Tibial nerve (tissue), 4 donors: ENCODE measurements at regions not wholly inside any gene's neighbourhood (a gene's known extent, or its start where the extent isn't known, plus 50 kb on each side); places are given as distances from the start of the nearest gene placed in this dataset.

ENCODE experiments used
- CTCF ChIP-seq, 5 experiments: fragments of 200-600 bp in 3 of 5; fragments of 450-650 bp in 2 of 5; sonication (generic) in 3 of 5; IDR thresholded peaks; one replicate each; pipeline ENCODE4 v1.5.1; 2016 to 2019; ENCODE audit warnings: antibody characterized with exemption in 5 of 5, mild to moderate bottlenecking in 3 of 5, moderate library complexity in 2 of 5
- EP300 ChIP-seq, 2 donors: sonication (generic); formaldehyde crosslinking; IDR thresholded peaks; one replicate each; pipeline ENCODE4 v1.6.1; 2017; ENCODE audit warnings: antibody characterized with exemption in 2 of 2, mild to moderate bottlenecking in 1 of 2
- POLR2A ChIP-seq, 2 donors: fragments of 450-650 bp; IDR thresholded peaks; one replicate each; pipeline ENCODE4 v1.6.1; 2017; ENCODE audit warnings: antibody characterized with exemption in 2 of 2, mild to moderate bottlenecking in 2 of 2, moderate library complexity in 2 of 2

GRCh38 chr1:11352058-11352715, 79.2 kb downstream of the UBIAD1 start:
- TF ChIP-seq POLR2A (IDR thresholded peaks at IDR 0.05) (no peak), CTCF (IDR thresholded peaks at IDR 0.05) (no peak), EP300 (IDR thresholded peaks at IDR 0.05) (no peak)
